ENCODE measurements at regions not wholly inside any gene's neighbourhood (a gene's known extent, or its start where the extent isn't known, plus 50 kb on each side); places are given as distances from the start of the nearest gene placed in this dataset.

GRCh38 chr4:158053801-158054200, 119.0 kb downstream of the GASK1B start:
- no peaks in the 10 kb centered on the region for H3K27me3 Mint-ChIP-seq (ENCODE audit: insufficient read depth, unreplicated experiment)
- H3K36me3 Mint-ChIP-seq (ENCODE audit: insufficient read depth, unreplicated experiment) = no peaks in the 10 kb centered on the region
- intact Hi-C loops (cut with micrococcal nuclease; ENCODE audit: unreplicated experiment) = no loop called here
- no peaks in the 10 kb centered on the region for H3K36me3 ChIP-seq (ENCODE audit: control insufficient read depth, insufficient read depth, low read length)
- no peaks in the 10 kb centered on the region for H3K27me3 ChIP-seq (replicated peaks; ENCODE audit: control insufficient read depth, insufficient read depth, low read length)
- H3K9me3 Mint-ChIP-seq (ENCODE audit: unreplicated experiment) = no peaks in the 10 kb centered on the region
- no peak overlapping the region for H3K4me3 ChIP-seq (ENCODE audit: low read depth, low read length)
- H3K27ac Mint-ChIP-seq (ENCODE audit: unreplicated experiment) = no peak overlapping the region
- no peaks in the 10 kb centered on the region for H3K9me3 ChIP-seq
- no peak for DNase-seq
- no peak for TF ChIP-seq CTCF (IDR thresholded peaks at IDR 0.05; ENCODE audit: insufficient read depth in 1 of 2, low read depth in 1 of 2, low read length in 1 of 2, severe bottlenecking in 1 of 2, unreplicated experiment in 1 of 2)
- BruUV-seq (replicated peaks) = no TSS peak
- no peaks in the 10 kb centered on the region for H3K4me1 Mint-ChIP-seq (ENCODE audit: low read depth, unreplicated experiment)
- CTCF ChIA-PET = no interaction called here
- no peak overlapping the region for H3K4me3 Mint-ChIP-seq (ENCODE audit: unreplicated experiment)
- POLR2A ChIA-PET = no interaction called here
- no peaks in the 10 kb centered on the region for H3K4me1 ChIP-seq

- H3K27me3 ChIP-seq (replicated peaks; ENCODE audit: control insufficient read depth, insufficient read depth, low read length) = no peaks in the 10 kb centered on the region
- intact Hi-C loops (cut with micrococcal nuclease; ENCODE audit: unreplicated experiment) = no loop called here
- no peaks in the 10 kb centered on the region for H3K36me3 Mint-ChIP-seq (ENCODE audit: insufficient read depth, unreplicated experiment)
- H3K9me3 ChIP-seq = no peaks in the 10 kb centered on the region
- ChIA-PET POLR2A (no interaction called here), CTCF (no interaction called here)
- no peak overlapping the region for H3K4me3 ChIP-seq (ENCODE audit: low read depth, low read length)
- no peaks in the 10 kb centered on the region for H3K4me1 Mint-ChIP-seq (ENCODE audit: low read depth, unreplicated experiment)
- H3K4me3 Mint-ChIP-seq (ENCODE audit: unreplicated experiment) = no peak overlapping the region
- no peak for DNase-seq
- no peak overlapping the region for H3K27ac Mint-ChIP-seq (ENCODE audit: unreplicated experiment)
- H3K4me1 ChIP-seq = no peaks in the 10 kb centered on the region
- H3K27me3 Mint-ChIP-seq (ENCODE audit: insufficient read depth, unreplicated experiment) = no peaks in the 10 kb centered on the region
- no peaks in the 10 kb centered on the region for H3K9me3 Mint-ChIP-seq (ENCODE audit: unreplicated experiment)
- no peak for TF ChIP-seq CTCF (IDR thresholded peaks at IDR 0.05; ENCODE audit: insufficient read depth in 1 of 2, low read depth in 1 of 2, low read length in 1 of 2, severe bottlenecking in 1 of 2, unreplicated experiment in 1 of 2)
- no TSS peak for BruUV-seq (replicated peaks)
- H3K36me3 ChIP-seq (ENCODE audit: control insufficient read depth, insufficient read depth, low read length) = no peaks in the 10 kb centered on the region
Observed at GRCh38 chr4:158053086-158053485, 119.7 kb downstream of the GASK1B start.

- intact Hi-C loops (cut with micrococcal nuclease; ENCODE audit: unreplicated experiment) = no loop called here
- no peak overlapping the region for H3K4me3 ChIP-seq (ENCODE audit: low read depth, low read length)
- no peaks in the 10 kb centered on the region for H3K4me1 ChIP-seq
- H3K27me3 ChIP-seq (replicated peaks; ENCODE audit: control insufficient read depth, insufficient read depth, low read length) = no peaks in the 10 kb centered on the region
- Mint-ChIP-seq H3K27me3 (ENCODE audit: insufficient read depth, unreplicated experiment) (no peaks in the 10 kb centered on the region), H3K4me3 (ENCODE audit: unreplicated experiment) (no peak overlapping the region), H3K36me3 (ENCODE audit: insufficient read depth, unreplicated experiment) (no peaks in the 10 kb centered on the region), H3K4me1 (ENCODE audit: low read depth, unreplicated experiment) (no peaks in the 10 kb centered on the region), H3K27ac (ENCODE audit: unreplicated experiment) (no peak overlapping the region), H3K9me3 (ENCODE audit: unreplicated experiment) (no peaks in the 10 kb centered on the region)
- BruUV-seq (replicated peaks) = no TSS peak
- no peaks in the 10 kb centered on the region for H3K36me3 ChIP-seq (ENCODE audit: control insufficient read depth, insufficient read depth, low read length)
- ChIA-PET CTCF (no interaction called here), POLR2A (no interaction called here)
- no peak for DNase-seq
- H3K9me3 ChIP-seq = no peaks in the 10 kb centered on the region
- TF ChIP-seq CTCF (IDR thresholded peaks at IDR 0.05; ENCODE audit: insufficient read depth in 1 of 2, low read depth in 1 of 2, low read length in 1 of 2, severe bottlenecking in 1 of 2, unreplicated experiment in 1 of 2) = no peak
Observed at GRCh38 chr4:158051401-158052235, 121.2 kb downstream of the GASK1B start.
